ENCODE measurements at regions not wholly inside any gene's neighbourhood (a gene's known extent, or its start where the extent isn't known, plus 50 kb on each side); places are given as distances from the start of the nearest gene placed in this dataset.

DNA sequence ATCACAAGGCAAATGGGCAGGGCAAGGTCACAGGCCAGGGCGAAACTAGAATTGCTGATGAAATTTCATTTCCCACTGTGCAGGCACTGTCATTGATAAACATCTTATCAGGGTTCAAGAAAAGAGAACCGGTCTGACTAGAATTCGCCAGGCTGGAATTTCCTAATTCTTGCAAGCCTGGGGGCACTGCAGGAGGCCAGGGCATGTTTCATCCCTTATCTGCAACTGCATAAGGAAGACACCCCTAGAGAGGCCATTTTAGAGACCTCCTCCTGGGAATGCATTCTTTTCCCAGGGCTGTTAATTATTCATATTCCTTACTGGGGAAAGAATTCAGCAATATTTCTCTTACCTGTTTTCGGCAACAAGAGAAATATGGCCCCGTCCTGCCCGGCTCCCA is 266.2 kb upstream of the CYLC2 start:
- TF ChIP-seq YY1 (IDR thresholded peaks at IDR 0.05; ENCODE audit: insufficient read depth, insufficient read length) (no peak), ZNF274 (IDR thresholded peaks at IDR 0.05; ENCODE audit: low read depth, low read length) (no peak)

Data from NT2/D1 (cell line).